ENCODE measurements at regions not wholly inside any gene's neighbourhood (a gene's known extent, or its start where the extent isn't known, plus 50 kb on each side); places are given as distances from the start of the nearest gene placed in this dataset.
A peak's percentile ranks its signal among the peaks of the same experiment; 100 is the strongest.

GRCh38 chr18:10379522-10379921 lies 74.9 kb upstream of the APCDD1 start:
- no peak for ATAC-seq
- Histone ChIP-seq H3K9me3 (no peaks in the 10 kb centered on the region), H3K4me1 (peaks cover 0 to 23% (median 0%) of the 10 kb centered on the region in 9 donors), H3K4me3 (no peak overlapping the region), H3K27ac (peak overlapping the region in 1 of 10 donors; percentile 24), H3K27me3 (no peaks in the 10 kb centered on the region), H3K36me3 (no peaks in the 10 kb centered on the region)
- no peak for DNase-seq
- 61 to 68% methylated on average over 5 of the region's 5 CpGs for WGBS, 2 donors
- intact Hi-C loops (cut with DNase I) = no loop called here
- no peak for TF ChIP-seq CTCF (IDR thresholded peaks at IDR 0.05)

DNA sequence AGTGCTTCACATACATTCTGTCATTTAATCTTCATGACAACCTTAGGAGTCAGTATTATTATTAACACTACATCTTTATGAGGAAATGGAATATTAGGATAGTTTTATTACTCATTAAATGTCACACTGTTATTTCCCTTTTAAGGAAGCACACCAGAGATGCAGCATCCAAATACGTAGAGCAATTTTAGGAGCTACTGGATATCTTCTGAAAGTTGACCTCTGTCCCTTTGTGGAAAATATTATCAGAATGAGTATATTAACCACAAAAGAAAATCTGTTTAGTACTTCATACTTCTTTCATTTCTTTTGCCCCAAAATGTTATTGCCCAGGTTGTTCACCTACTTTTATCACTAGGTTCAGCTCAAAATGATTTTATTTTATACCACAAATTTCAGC lies 72.9 kb upstream of the APCDD1 start:
- intact Hi-C loops (cut with DNase I) = no loop called here
- 63 to 84% methylated on average over 1 of the region's 1 CpG for WGBS, 2 donors
- H3K9me3 ChIP-seq = no peaks in the 10 kb centered on the region
- H3K27ac ChIP-seq = no peak overlapping the region
- DNase-seq (no peak), ATAC-seq (no peak)
- H3K27me3 ChIP-seq = no peaks in the 10 kb centered on the region
- no peak for TF ChIP-seq CTCF (IDR thresholded peaks at IDR 0.05)
- peaks cover 0 to 29% (median 0%) of the 10 kb centered on the region in 9 donors for H3K4me1 ChIP-seq
- H3K36me3 ChIP-seq = no peaks in the 10 kb centered on the region
- no peak overlapping the region for H3K4me3 ChIP-seq

DNA sequence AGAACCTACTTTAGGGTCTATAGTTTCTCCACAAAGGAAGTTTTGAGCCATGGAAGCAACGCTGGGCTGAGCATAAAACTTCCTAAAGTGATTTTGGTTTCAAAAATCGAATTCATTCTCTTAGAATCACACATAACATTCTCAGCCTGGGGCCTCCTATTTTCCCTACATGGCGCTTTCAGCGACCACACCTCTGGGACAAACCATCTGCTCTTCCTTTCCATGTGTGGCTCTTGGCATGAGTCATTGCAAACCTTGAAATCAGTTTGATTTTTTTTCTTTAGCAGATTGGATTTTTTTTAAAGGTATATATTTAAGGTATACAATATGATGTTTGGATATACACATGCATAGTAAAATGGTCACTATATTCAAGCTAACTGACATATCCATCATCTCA lies 72.5 kb upstream of the APCDD1 start:
- Histone ChIP-seq H3K27ac (no peak overlapping the region), H3K4me1 (peaks cover 0 to 29% (median 0%) of the 10 kb centered on the region in 9 donors), H3K36me3 (no peaks in the 10 kb centered on the region), H3K27me3 (no peaks in the 10 kb centered on the region), H3K9me3 (no peaks in the 10 kb centered on the region), H3K4me3 (no peak overlapping the region)
- TF ChIP-seq CTCF (IDR thresholded peaks at IDR 0.05) = no peak
- ATAC-seq (no peak), DNase-seq (no peak)
- intact Hi-C loops (cut with DNase I) = no loop called here
- 50 to 71% methylated on average over 4 of the region's 4 CpGs for WGBS, 2 donors

GRCh38 chr18:10386049-10386448 lies 68.4 kb upstream of the APCDD1 start:
- no peak overlapping the region for H3K27ac ChIP-seq
- H3K27me3 ChIP-seq = no peaks in the 10 kb centered on the region
- H3K36me3 ChIP-seq = no peaks in the 10 kb centered on the region
- H3K4me1 ChIP-seq = peaks cover 0 to 6% (median 0%) of the 10 kb centered on the region in 9 donors
- WGBS, 2 donors = 76 to 80% methylated on average over 4 of the region's 4 CpGs
- TF ChIP-seq CTCF (IDR thresholded peaks at IDR 0.05) = no peak
- intact Hi-C loops (cut with DNase I) = no loop called here
- DNase-seq (no peak), ATAC-seq (peak in 2 of 8 donors; percentile 16 to 39)
- no peaks in the 10 kb centered on the region for H3K9me3 ChIP-seq
- H3K4me3 ChIP-seq = no peak overlapping the region
